ENCODE measurements at regions not wholly inside any gene's neighbourhood (a gene's known extent, or its start where the extent isn't known, plus 50 kb on each side); places are given as distances from the start of the nearest gene placed in this dataset.

DNA sequence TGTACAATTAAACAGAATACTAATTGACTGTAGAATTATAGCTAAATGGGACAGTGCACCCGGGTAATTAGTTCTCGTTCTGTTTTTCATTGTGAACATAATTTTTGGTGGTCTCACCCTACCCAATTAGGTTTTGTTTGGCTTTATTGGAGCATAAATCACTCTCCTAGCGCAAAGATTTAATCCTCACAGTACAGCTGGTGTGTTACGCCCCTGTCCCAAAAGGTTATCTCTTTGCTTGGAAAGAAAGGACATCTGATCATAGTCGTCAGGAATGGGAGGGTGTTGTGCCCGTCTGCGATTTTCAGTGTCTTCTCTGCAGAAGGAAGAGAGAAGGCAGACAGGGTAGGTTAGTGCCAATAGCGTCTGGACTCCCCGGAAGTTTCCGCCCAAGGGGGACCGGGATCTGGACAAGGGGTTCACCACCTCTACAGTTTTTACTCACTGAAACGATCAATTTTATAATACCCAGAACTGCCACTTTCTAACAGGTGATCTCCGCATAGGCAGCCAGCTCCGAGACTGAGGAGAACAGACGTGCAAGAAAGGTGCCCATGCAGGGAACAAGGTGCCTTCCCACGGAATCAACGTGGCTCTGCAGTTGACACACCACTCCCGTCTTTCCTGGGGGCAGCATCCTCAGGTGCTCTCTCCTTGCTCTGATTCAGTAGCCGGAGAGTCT lies 617.4 kb upstream of the CDH4 start:
- Mint-ChIP-seq H3K4me1 (ENCODE audit: low read depth) (no peaks in the 10 kb centered on the region), H3K9me3 (no peaks in the 10 kb centered on the region), H3K27ac (no peak overlapping the region), H3K27me3 (no peaks in the 10 kb centered on the region), H3K4me3 (no peak overlapping the region), H3K36me3 (ENCODE audit: low read depth) (no peaks in the 10 kb centered on the region)
- DNase-seq (no peak), ATAC-seq (no peak)
- intact Hi-C loops (cut with micrococcal nuclease) = no loop called here
- CTCF ChIA-PET = no interaction called here
- TF ChIP-seq CTCF (IDR thresholded peaks at IDR 0.05) = no peak
- POLR2A ChIA-PET = no interaction called here

DNA sequence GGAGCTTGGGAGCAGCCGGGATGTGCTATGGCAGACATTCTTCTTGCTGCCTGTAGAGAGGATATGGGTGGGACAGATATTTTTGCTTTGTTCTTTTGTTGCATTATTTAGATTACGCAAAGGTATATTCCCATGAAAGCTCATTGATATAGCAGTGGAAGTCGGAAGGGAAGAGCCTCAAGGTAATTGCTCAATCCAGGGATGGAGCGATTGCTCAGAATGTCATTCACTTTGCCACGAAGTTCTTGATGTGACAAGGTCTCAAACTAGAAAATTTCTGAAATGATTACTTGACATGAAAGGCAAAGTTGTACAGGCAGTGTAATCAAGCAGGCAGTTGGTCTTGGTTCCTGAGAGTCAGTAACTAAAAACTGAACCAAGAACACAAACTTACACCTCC lies 615.6 kb upstream of the CDH4 start:
- no peaks in the 10 kb centered on the region for H3K4me1 Mint-ChIP-seq (ENCODE audit: low read depth)
- ChIA-PET CTCF (no interaction called here), POLR2A (no interaction called here)
- no peak for ATAC-seq
- no peaks in the 10 kb centered on the region for H3K9me3 Mint-ChIP-seq
- H3K27me3 Mint-ChIP-seq = no peaks in the 10 kb centered on the region
- no peak overlapping the region for H3K27ac Mint-ChIP-seq
- H3K4me3 Mint-ChIP-seq = no peak overlapping the region
- DNase-seq = no peak
- TF ChIP-seq CTCF (IDR thresholded peaks at IDR 0.05) = no peak
- H3K36me3 Mint-ChIP-seq (ENCODE audit: low read depth) = no peaks in the 10 kb centered on the region
- intact Hi-C loops (cut with micrococcal nuclease) = no loop called here

GRCh38 chr20:60637801-60638200 lies 614.3 kb upstream of the CDH4 start:
- Mint-ChIP-seq H3K27me3 (no peaks in the 10 kb centered on the region), H3K4me1 (ENCODE audit: low read depth) (no peaks in the 10 kb centered on the region), H3K4me3 (no peak overlapping the region), H3K36me3 (ENCODE audit: low read depth) (no peaks in the 10 kb centered on the region), H3K27ac (no peak overlapping the region), H3K9me3 (no peaks in the 10 kb centered on the region)
- POLR2A ChIA-PET = no interaction called here
- CTCF ChIA-PET = no interaction called here
- no peak for TF ChIP-seq CTCF (IDR thresholded peaks at IDR 0.05)
- DNase-seq = no peak
- no peak for ATAC-seq
- intact Hi-C loops (cut with micrococcal nuclease) = no loop called here

- no peak for ATAC-seq
- no peak for TF ChIP-seq CTCF (IDR thresholded peaks at IDR 0.05)
- Mint-ChIP-seq H3K36me3 (ENCODE audit: low read depth) (no peaks in the 10 kb centered on the region), H3K27ac (no peak overlapping the region), H3K27me3 (no peaks in the 10 kb centered on the region), H3K4me1 (ENCODE audit: low read depth) (no peaks in the 10 kb centered on the region), H3K9me3 (no peaks in the 10 kb centered on the region), H3K4me3 (no peak overlapping the region)
- ChIA-PET CTCF (no interaction called here), POLR2A (no interaction called here)
- intact Hi-C loops (cut with micrococcal nuclease) = no loop called here
- no peak for DNase-seq
Observed at GRCh38 chr20:60638430-60639098, 613.5 kb upstream of the CDH4 start.

GRCh38 chr20:60641879-60642447 lies 610.1 kb upstream of the CDH4 start:
- CTCF ChIA-PET = no interaction called here
- POLR2A ChIA-PET = no interaction called here
- no peaks in the 10 kb centered on the region for H3K4me1 Mint-ChIP-seq (ENCODE audit: low read depth)
- TF ChIP-seq CTCF (IDR thresholded peaks at IDR 0.05) = no peak
- no peak overlapping the region for H3K4me3 Mint-ChIP-seq
- no peak for ATAC-seq
- no peak overlapping the region for H3K27ac Mint-ChIP-seq
- H3K36me3 Mint-ChIP-seq (ENCODE audit: low read depth) = no peaks in the 10 kb centered on the region
- H3K27me3 Mint-ChIP-seq = peaks cover 2% of the 10 kb centered on the region
- H3K9me3 Mint-ChIP-seq = peaks cover 2% of the 10 kb centered on the region
- DNase-seq = no peak
- intact Hi-C loops (cut with micrococcal nuclease) = no loop called here

All from activated CD8-positive, alpha-beta T cell treated with anti-CD3 and anti-CD28 coated beads for 36 hours (primary cell).